SK-N-SH treated with all-trans-retinoic acid at 6 μM for 48 hours (cell line): ENCODE measurements at regions not wholly inside any gene's neighbourhood (a gene's known extent, or its start where the extent isn't known, plus 50 kb on each side); places are given as distances from the start of the nearest gene placed in this dataset.

ENCODE experiments used
- ARNTL ChIP-seq: fragments of 450-650 bp; formaldehyde crosslinking; IDR thresholded peaks from 2 replicates; pipeline ENCODE4 v1.5.0; 2020; ENCODE audit warnings: low read depth, mild to moderate bottlenecking, moderate library complexity, borderline replicate concordance
- CREB5 ChIP-seq: fragments of 250-450 bp; sonication (Bioruptor Pico); IDR thresholded peaks from 2 replicates; pipeline ENCODE4 v1.5.1; 2020; ENCODE audit warnings: low read depth, mild to moderate bottlenecking, moderate library complexity
- POU6F1 ChIP-seq: fragments of 250-450 bp; sonication (Bioruptor Pico); IDR thresholded peaks from 2 replicates; pipeline ENCODE4 v1.8.0; 2021; ENCODE audit warnings: low read depth, mild to moderate bottlenecking, moderate library complexity, borderline replicate concordance
- TCF4 ChIP-seq: fragments of 250-450 bp; sonication (Bioruptor Pico); IDR thresholded peaks from 2 replicates; pipeline ENCODE4 v1.8.0; 2021; ENCODE audit warnings: mild to moderate bottlenecking, moderate library complexity, borderline replicate concordance
- ZC3H10 ChIP-seq: fragments of 250-450 bp; sonication (Bioruptor Pico); IDR thresholded peaks from 2 replicates; pipeline ENCODE4 v1.5.1; 2021; ENCODE audit warnings: mild to moderate bottlenecking, moderate library complexity
- ZFP3 ChIP-seq: fragments of 250-450 bp; sonication (Bioruptor Pico); IDR thresholded peaks from 2 replicates; pipeline ENCODE4 v1.5.0; 2020; ENCODE audit warnings: mild to moderate bottlenecking, moderate library complexity

GRCh38 chr5:23411994-23412393 lies 95.4 kb upstream of the PRDM9 start:
- no peak for TF ChIP-seq ARNTL (CRISPR knock-in tag)
- no peak for TF ChIP-seq CREB5 (CRISPR knock-in tag)
- no peak for TF ChIP-seq TCF4
- no peak for TF ChIP-seq POU6F1
- no peak for TF ChIP-seq ZC3H10 (CRISPR knock-in tag)
- TF ChIP-seq ZFP3, result no peak
